Fibroblast of lung (primary cell): ENCODE measurements at regions not wholly inside any gene's neighbourhood (a gene's known extent, or its start where the extent isn't known, plus 50 kb on each side); places are given as distances from the start of the nearest gene placed in this dataset.

Experiments
- DNase-seq, 2 donors: peaks; one replicate each; pipeline versions ENCODE4 v3.0.0 to v3.0.0-alpha.2; 2010; ENCODE audit warnings: low read depth in 2 of 2
- H2AFZ ChIP-seq: 2 replicates; pipeline ENCODE4 v1.5.1; 2012; ENCODE audit warnings: low read length, control low read depth, inconsistent platforms
- H3K27ac ChIP-seq: 2 replicates; pipeline ENCODE4 v1.5.1; 2011; ENCODE audit warnings: low read length, control low read depth; ENCODE audit not compliant: insufficient read depth
- H3K27me3 ChIP-seq: 2 replicates; pipeline ENCODE4 v1.5.1; 2011; ENCODE audit warnings: mild to moderate bottlenecking, low read length; ENCODE audit not compliant: control insufficient read depth, insufficient read depth
- H3K36me3 ChIP-seq: 2 replicates; pipeline ENCODE4 v1.5.1; 2011; ENCODE audit warnings: low read length; ENCODE audit not compliant: control insufficient read depth, insufficient read depth
- H3K4me1 ChIP-seq: 2 replicates; pipeline ENCODE4 v1.5.1; 2011; ENCODE audit warnings: low read length; ENCODE audit not compliant: control insufficient read depth, insufficient read depth; ENCODE audit errors: extremely low read depth
- H3K4me2 ChIP-seq: 2 replicates; pipeline ENCODE4 v1.5.1; 2011; ENCODE audit warnings: low read length, control low read depth; ENCODE audit not compliant: insufficient read depth; ENCODE audit errors: extremely low read depth
- H3K4me3 ChIP-seq, 4 experiments: fragments of 200-600 bp in 1 of 4; sonication (generic) in 1 of 4; replicated peaks in 1 of 4; 2 replicates each; pipeline ENCODE4 v1.5.1; 2011 to 2016; ENCODE audit warnings: low read length in 4 of 4, low read depth in 3 of 4, mild to moderate bottlenecking in 3 of 4, control low read depth in 2 of 4, inconsistent platforms in 1 of 4, mixed read lengths in 1 of 4; ENCODE audit not compliant: insufficient read depth in 1 of 4; ENCODE audit errors: control extremely low read depth in 1 of 4
- H3K79me2 ChIP-seq: 2 replicates; pipeline ENCODE4 v1.5.1; 2012; ENCODE audit warnings: mild to moderate bottlenecking, low read length, inconsistent platforms; ENCODE audit not compliant: control insufficient read depth, insufficient read depth
- H3K9ac ChIP-seq: 2 replicates; pipeline ENCODE4 v1.5.1; 2011; ENCODE audit warnings: mild to moderate bottlenecking, low read length, control low read depth; ENCODE audit not compliant: insufficient read depth
- H3K9me3 ChIP-seq: 2 replicates; pipeline ENCODE4 v1.5.1; 2012; ENCODE audit warnings: low read depth, low read length; ENCODE audit not compliant: control insufficient read depth, insufficient read depth
- H4K20me1 ChIP-seq: 2 replicates; pipeline ENCODE4 v1.5.1; 2011; ENCODE audit warnings: low read length; ENCODE audit not compliant: control insufficient read depth, insufficient read depth; ENCODE audit errors: extremely low read depth
- CTCF ChIP-seq, 2 donors: IDR thresholded peaks in 1 of 2; conservative IDR thresholded peaks in 1 of 2; 1 replicate in 1 of 2; 2 replicates in 1 of 2; pipeline ENCODE4 v1.5.1; 2011 to 2012; ENCODE audit warnings: low read length in 2 of 2, control low read depth in 1 of 2, inconsistent platforms in 1 of 2, low read depth in 1 of 2, mild to moderate bottlenecking in 1 of 2
- EZH2 ChIP-seq: IDR thresholded peaks from 2 replicates; pipeline ENCODE4 v1.5.1; 2012; ENCODE audit warnings: low read length, control low read depth, mild to moderate bottlenecking; ENCODE audit errors: missing control alignments

GRCh38 chr2:188129677-188130076 lies 162.0 kb upstream of the GULP1 start:
- no peak overlapping the region for H3K4me3 ChIP-seq
- H3K36me3 ChIP-seq, result no peaks in the 10 kb centered on the region
- H3K27me3 ChIP-seq, result no peaks in the 10 kb centered on the region
- DNase-seq, result peak in 1 of 2 donors; percentile 36
- no peak overlapping the region for H3K4me2 ChIP-seq
- no peak overlapping the region for H3K9ac ChIP-seq
- no peaks in the 10 kb centered on the region for H3K79me2 ChIP-seq
- no peaks in the 10 kb centered on the region for H4K20me1 ChIP-seq
- H3K4me1 ChIP-seq, result no peaks in the 10 kb centered on the region
- TF ChIP-seq EZH2 (no peak), CTCF (conservative IDR thresholded peaks at IDR 0.05 in 1 of 2, IDR thresholded peaks at IDR 0.05 in 1 of 2; ENCODE audit: low read depth in 1 of 2, low read length in 2 of 2) (no peak)
- H3K27ac ChIP-seq, result no peak overlapping the region
- H3K9me3 ChIP-seq, result no peaks in the 10 kb centered on the region
- H2AFZ ChIP-seq, result no peak overlapping the region

- Histone ChIP-seq H3K27me3 (no peaks in the 10 kb centered on the region), H3K9ac (no peak overlapping the region), H3K36me3 (no peaks in the 10 kb centered on the region), H3K4me3 (no peak overlapping the region), H4K20me1 (no peaks in the 10 kb centered on the region), H3K79me2 (no peaks in the 10 kb centered on the region), H3K27ac (no peak overlapping the region), H2AFZ (no peak overlapping the region), H3K9me3 (no peaks in the 10 kb centered on the region), H3K4me2 (no peak overlapping the region), H3K4me1 (no peaks in the 10 kb centered on the region)
- DNase-seq, result no peak
- TF ChIP-seq CTCF (conservative IDR thresholded peaks at IDR 0.05 in 1 of 2, IDR thresholded peaks at IDR 0.05 in 1 of 2; ENCODE audit: low read depth in 1 of 2, low read length in 2 of 2), result no peak
- no peak for TF ChIP-seq EZH2
Observed at GRCh38 chr2:188130317-188130716, 161.4 kb upstream of the GULP1 start.

- no peaks in the 10 kb centered on the region for H3K9me3 ChIP-seq
- no peak overlapping the region for H2AFZ ChIP-seq
- no peak for DNase-seq
- no peaks in the 10 kb centered on the region for H3K4me1 ChIP-seq
- no peak overlapping the region for H3K4me3 ChIP-seq
- TF ChIP-seq CTCF (conservative IDR thresholded peaks at IDR 0.05 in 1 of 2, IDR thresholded peaks at IDR 0.05 in 1 of 2; ENCODE audit: low read depth in 1 of 2, low read length in 2 of 2), result no peak
- TF ChIP-seq EZH2, result no peak
- H3K27ac ChIP-seq, result no peak overlapping the region
- no peak overlapping the region for H3K9ac ChIP-seq
- no peaks in the 10 kb centered on the region for H4K20me1 ChIP-seq
- no peaks in the 10 kb centered on the region for H3K27me3 ChIP-seq
- no peaks in the 10 kb centered on the region for H3K79me2 ChIP-seq
- no peak overlapping the region for H3K4me2 ChIP-seq
- no peaks in the 10 kb centered on the region for H3K36me3 ChIP-seq
Observed at GRCh38 chr2:188131281-188131680, 160.4 kb upstream of the GULP1 start.
